H9 (cell line): ENCODE measurements at regions not wholly inside any gene's neighbourhood (a gene's known extent, or its start where the extent isn't known, plus 50 kb on each side); places are given as distances from the start of the nearest gene placed in this dataset.

Experiments
- DNase-seq: peaks from one replicate; pipeline ENCODE4 v3.0.0-alpha.2; 2017
- H2AFZ ChIP-seq: one replicate; pipeline ENCODE4 v1.6.1; 2013; ENCODE audit warnings: mild to moderate bottlenecking, low read length, control low read depth, moderate library complexity
- H2AK5ac ChIP-seq: 2 replicates; pipeline ENCODE4 v1.6.1; 2013; ENCODE audit warnings: low read length, control low read depth, mixed read lengths; ENCODE audit not compliant: insufficient read length
- H2BK120ac ChIP-seq: one replicate; pipeline ENCODE4 v1.6.1; 2013; ENCODE audit warnings: low read depth, mild to moderate bottlenecking, low read length, control low read depth, inconsistent platforms; ENCODE audit not compliant: poor library complexity, severe bottlenecking
- H2BK12ac ChIP-seq: 2 replicates; pipeline ENCODE4 v1.6.1; 2013; ENCODE audit warnings: low read length, control low read depth, mixed read lengths, low read depth; ENCODE audit not compliant: insufficient read length
- H2BK15ac ChIP-seq: 2 replicates; pipeline ENCODE4 v1.6.1; 2013; ENCODE audit warnings: low read depth, low read length, control low read depth
- H2BK20ac ChIP-seq: one replicate; pipeline ENCODE4 v1.6.1; 2013; ENCODE audit warnings: low read depth, mild to moderate bottlenecking, low read length, control low read depth, inconsistent platforms; ENCODE audit not compliant: poor library complexity, severe bottlenecking
- H2BK5ac ChIP-seq: 2 replicates; pipeline ENCODE4 v1.6.1; 2013; ENCODE audit warnings: low read length, control low read depth, mixed read lengths; ENCODE audit not compliant: insufficient read length
- H3K14ac ChIP-seq: 2 replicates; pipeline ENCODE4 v1.6.1; 2013; ENCODE audit warnings: low read length, control low read depth; ENCODE audit not compliant: insufficient read depth
- H3K18ac ChIP-seq: 2 replicates; pipeline ENCODE4 v1.6.1; 2013; ENCODE audit warnings: low read depth, mild to moderate bottlenecking, mixed read lengths, low read length, control low read depth; ENCODE audit not compliant: insufficient read length
- H3K23ac ChIP-seq: 2 replicates; pipeline ENCODE4 v1.6.1; 2013; ENCODE audit warnings: low read length, control low read depth, mixed read lengths, low read depth; ENCODE audit not compliant: insufficient read length
- H3K23me2 ChIP-seq: 2 replicates; pipeline ENCODE4 v1.6.1; 2013; ENCODE audit warnings: low read depth, mild to moderate bottlenecking, mixed read lengths, low read length, control low read depth; ENCODE audit not compliant: insufficient read length, poor library complexity, severe bottlenecking
- H3K27ac ChIP-seq: 2 replicates; pipeline ENCODE4 v1.5.1; 2013; ENCODE audit warnings: low read length, control low read depth, mixed read lengths, low read depth; ENCODE audit not compliant: insufficient read length
- H3K27me3 ChIP-seq: 2 replicates; pipeline ENCODE4 v1.6.1; 2013; ENCODE audit warnings: low read length, control low read depth, inconsistent platforms; ENCODE audit not compliant: insufficient read depth
- H3K4ac ChIP-seq: 2 replicates; pipeline ENCODE4 v1.6.1; 2013; ENCODE audit warnings: low read depth, mild to moderate bottlenecking, control low read depth, inconsistent platforms, low read length, moderate library complexity
- H3K4me1 ChIP-seq: 2 replicates; pipeline ENCODE4 v1.6.1; 2013; ENCODE audit warnings: low read length, control low read depth, inconsistent platforms; ENCODE audit not compliant: insufficient read depth
- H3K4me2 ChIP-seq: 2 replicates; pipeline ENCODE4 v1.6.1; 2013; ENCODE audit warnings: low read length, control low read depth, mixed read lengths; ENCODE audit not compliant: insufficient read length, insufficient read depth
- H3K56ac ChIP-seq: 2 replicates; pipeline ENCODE4 v1.6.1; 2013; ENCODE audit warnings: low read depth, mild to moderate bottlenecking, mixed read lengths, low read length, control low read depth; ENCODE audit not compliant: insufficient read length
- H3K79me1 ChIP-seq: 2 replicates; pipeline ENCODE4 v1.6.1; 2013; ENCODE audit warnings: low read depth, mild to moderate bottlenecking, moderate library complexity, low read length, control low read depth, inconsistent platforms; ENCODE audit not compliant: insufficient read depth, poor library complexity, severe bottlenecking
- H3K79me2 ChIP-seq: 2 replicates; pipeline ENCODE4 v1.6.1; 2013; ENCODE audit warnings: low read length, control low read depth, inconsistent platforms; ENCODE audit not compliant: insufficient read depth
- H3K9ac ChIP-seq: 2 replicates; pipeline ENCODE4 v1.6.1; 2013; ENCODE audit warnings: low read length, control low read depth, mixed read lengths; ENCODE audit not compliant: insufficient read length; ENCODE audit errors: extremely low read depth
- H3K9me3 ChIP-seq: one replicate; pipeline ENCODE4 v1.6.1; 2013; ENCODE audit warnings: low read depth, low read length, inconsistent platforms; ENCODE audit not compliant: control insufficient read depth
- H3T11ph ChIP-seq: one replicate; pipeline ENCODE4 v1.6.1; 2013; ENCODE audit warnings: mild to moderate bottlenecking, low read length, control low read depth, inconsistent platforms
- H4K20me1 ChIP-seq: one replicate; pipeline ENCODE4 v1.6.1; 2013; ENCODE audit not compliant: control insufficient read depth, insufficient read length, insufficient read depth
- H4K5ac ChIP-seq: 2 replicates; pipeline ENCODE4 v1.6.1; 2013; ENCODE audit warnings: low read depth, mild to moderate bottlenecking, mixed read lengths, low read length, control low read depth; ENCODE audit not compliant: insufficient read length
- H4K8ac ChIP-seq: replicated peaks from 2 replicates; pipeline ENCODE4 v1.6.1; 2013; ENCODE audit warnings: low read length, control low read depth, mixed read lengths, low read depth; ENCODE audit not compliant: insufficient read length
- H4K91ac ChIP-seq: 2 replicates; pipeline ENCODE4 v1.6.1; 2013; ENCODE audit warnings: low read depth, mild to moderate bottlenecking, moderate library complexity, mixed read lengths, low read length, control low read depth; ENCODE audit not compliant: insufficient read length
- H3K27ac Mint-ChIP-seq, 3 experiments: 2 replicates in 2 of 3; 3 replicates in 1 of 3; pipeline ENCODE4 v1.8.0; 2020 to 2021; ENCODE audit warnings: mixed read lengths in 3 of 3, mild to moderate bottlenecking in 1 of 3, moderate library complexity in 1 of 3
- H3K27me3 Mint-ChIP-seq: 2 replicates; pipeline ENCODE4 v1.8.0; 2021; ENCODE audit warnings: low read depth, mild to moderate bottlenecking, moderate library complexity, mixed read lengths
- H3K36me3 Mint-ChIP-seq, 3 experiments: 2 replicates in 2 of 3; 3 replicates in 1 of 3; pipeline ENCODE4 v1.8.0; 2020 to 2021; ENCODE audit warnings: low read depth in 3 of 3, mixed read lengths in 3 of 3; ENCODE audit not compliant: insufficient read depth in 1 of 3
- H3K4me1 Mint-ChIP-seq, 2 experiments: 2 replicates each; pipeline ENCODE4 v1.8.0; 2020; ENCODE audit warnings: mixed read lengths in 2 of 2
- H3K4me3 Mint-ChIP-seq, 2 experiments: 2 replicates in 1 of 2; 3 replicates in 1 of 2; pipeline ENCODE4 v1.8.0; 2020 to 2021; ENCODE audit warnings: mild to moderate bottlenecking in 2 of 2, mixed read lengths in 2 of 2, moderate library complexity in 1 of 2
- H3K9me3 Mint-ChIP-seq, 2 experiments: 2 replicates in 1 of 2; 3 replicates in 1 of 2; pipeline ENCODE4 v1.8.0; 2020; ENCODE audit warnings: mild to moderate bottlenecking in 2 of 2, mixed read lengths in 2 of 2, moderate library complexity in 1 of 2
- WGBS: extraction: QIAGEN DNeasy Blood & Tissue Kit; methylation state at CpG from one replicate; pipeline ENCODE4 v1.1.7; 2013; ENCODE audit warnings: missing lambda C conversion rate, low lambda C conversion rate, mixed read lengths; ENCODE audit not compliant: insufficient read length; ENCODE audit errors: extremely low coverage; 5-methylcytosine and 5-hydroxymethylcytosine counted together
- TF ChIP-seq, protein P1 (sequence below): fragments of 200-600 bp; sonication (generic); conservative IDR thresholded peaks from 3 replicates; pipeline ENCODE4 v1.8.0; 2021; ENCODE audit warnings: antibody characterized with exemption, mild to moderate bottlenecking

DNA sequence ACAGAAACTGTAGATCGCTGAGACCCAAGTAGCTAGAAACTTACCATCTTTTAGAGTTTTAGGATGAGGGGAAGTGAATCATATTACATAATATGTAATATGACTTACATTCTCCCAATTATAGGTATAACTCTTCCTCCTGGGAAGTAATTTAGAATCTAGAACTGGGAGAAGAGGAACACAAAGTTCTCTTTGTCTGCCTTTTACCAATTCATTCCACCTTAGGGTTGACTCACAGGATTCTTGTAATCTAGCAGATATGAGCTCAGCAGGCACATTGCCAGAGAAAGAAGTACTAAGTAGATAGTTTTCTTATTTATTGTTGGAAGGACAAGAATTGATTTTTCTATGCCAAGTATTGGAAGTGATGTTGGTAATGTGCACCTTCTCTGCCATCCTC lies 58.0 kb upstream of the CCSER1 start:
- WGBS: no CpG with 5 or more reads among the region's 1 CpG
- TF ChIP-seq, protein P1, sequence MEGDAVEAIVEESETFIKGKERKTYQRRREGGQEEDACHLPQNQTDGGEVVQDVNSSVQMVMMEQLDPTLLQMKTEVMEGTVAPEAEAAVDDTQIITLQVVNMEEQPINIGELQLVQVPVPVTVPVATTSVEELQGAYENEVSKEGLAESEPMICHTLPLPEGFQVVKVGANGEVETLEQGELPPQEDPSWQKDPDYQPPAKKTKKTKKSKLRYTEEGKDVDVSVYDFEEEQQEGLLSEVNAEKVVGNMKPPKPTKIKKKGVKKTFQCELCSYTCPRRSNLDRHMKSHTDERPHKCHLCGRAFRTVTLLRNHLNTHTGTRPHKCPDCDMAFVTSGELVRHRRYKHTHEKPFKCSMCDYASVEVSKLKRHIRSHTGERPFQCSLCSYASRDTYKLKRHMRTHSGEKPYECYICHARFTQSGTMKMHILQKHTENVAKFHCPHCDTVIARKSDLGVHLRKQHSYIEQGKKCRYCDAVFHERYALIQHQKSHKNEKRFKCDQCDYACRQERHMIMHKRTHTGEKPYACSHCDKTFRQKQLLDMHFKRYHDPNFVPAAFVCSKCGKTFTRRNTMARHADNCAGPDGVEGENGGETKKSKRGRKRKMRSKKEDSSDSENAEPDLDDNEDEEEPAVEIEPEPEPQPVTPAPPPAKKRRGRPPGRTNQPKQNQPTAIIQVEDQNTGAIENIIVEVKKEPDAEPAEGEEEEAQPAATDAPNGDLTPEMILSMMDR: no peak
- no peaks in the 10 kb centered on the region for H3K23me2 ChIP-seq
- no peak overlapping the region for H3K56ac ChIP-seq
- Mint-ChIP-seq H3K9me3 (no peaks in the 10 kb centered on the region; a peak in 1 of 5 replicates), H3K36me3 (no peaks in the 10 kb centered on the region; a peak in 1 of 7 replicates), H3K27ac (no peak overlapping the region), H3K4me1 (peaks cover 4% of the 10 kb centered on the region in 2 experiments), H3K4me3 (no peak overlapping the region), H3K27me3 (no peaks in the 10 kb centered on the region)
- no peaks in the 10 kb centered on the region for H3K27me3 ChIP-seq
- H4K5ac ChIP-seq: no peak overlapping the region
- no peak overlapping the region for H3K18ac ChIP-seq
- no peak overlapping the region for H2BK5ac ChIP-seq
- no peak overlapping the region for H3K9ac ChIP-seq
- no peak overlapping the region for H3K14ac ChIP-seq
- H3K27ac ChIP-seq: no peak overlapping the region
- no peak overlapping the region for H3K4me2 ChIP-seq
- H3K79me1 ChIP-seq: no peaks in the 10 kb centered on the region
- no peak for DNase-seq
- no peaks in the 10 kb centered on the region for H3K9me3 ChIP-seq
- no peak overlapping the region for H2BK15ac ChIP-seq
- H3T11ph ChIP-seq: no peak overlapping the region
- H2BK12ac ChIP-seq: no peak overlapping the region
- H2BK120ac ChIP-seq: no peak overlapping the region
- H3K23ac ChIP-seq: no peak overlapping the region
- no peak overlapping the region for H4K8ac ChIP-seq
- H2AFZ ChIP-seq: no peak overlapping the region
- no peak overlapping the region for H4K91ac ChIP-seq
- no peak overlapping the region for H2BK20ac ChIP-seq
- H3K4me1 ChIP-seq: no peaks in the 10 kb centered on the region
- H2AK5ac ChIP-seq: no peak overlapping the region
- no peak overlapping the region for H3K4ac ChIP-seq
- H3K79me2 ChIP-seq: no peaks in the 10 kb centered on the region
- H4K20me1 ChIP-seq: no peaks in the 10 kb centered on the region
